Sigmoid colon (tissue), 6 donors: ENCODE measurements at regions not wholly inside any gene's neighbourhood (a gene's known extent, or its start where the extent isn't known, plus 50 kb on each side); places are given as distances from the start of the nearest gene placed in this dataset.

Experiments used
- DNase-seq: peaks from one replicate; pipeline ENCODE4 v3.0.0-alpha.2; 2019
- H3K27ac ChIP-seq, 4 donors: fragments of 200-600 bp; sonication (generic); one replicate each; pipeline ENCODE4 v1.5.1; 2016 to 2019; ENCODE audit warnings: mild to moderate bottlenecking in 1 of 4
- H3K27me3 ChIP-seq, 3 donors: fragments of 200-600 bp; sonication (generic); one replicate each; pipeline ENCODE4 v1.5.1; 2019; ENCODE audit warnings: mild to moderate bottlenecking in 1 of 3
- H3K36me3 ChIP-seq, 4 donors: fragments of 200-600 bp; sonication (generic); one replicate each; pipeline ENCODE4 v1.5.1; 2016 to 2019
- H3K4me1 ChIP-seq, 4 donors: fragments of 200-600 bp; sonication (generic); one replicate each; pipeline ENCODE4 v1.5.1; 2017 to 2019
- H3K4me3 ChIP-seq, 4 donors: fragments of 200-600 bp; sonication (generic); one replicate each; pipeline ENCODE4 v1.5.1; 2017 to 2019; ENCODE audit warnings: mild to moderate bottlenecking in 2 of 4, moderate library complexity in 1 of 4
- H3K9me3 ChIP-seq, 4 donors: fragments of 200-600 bp in 3 of 4; sonication (generic) in 3 of 4; one replicate each; pipeline versions ENCODE4 v1.5.1 to v1.6.1; 2013 to 2019
- CTCF ChIP-seq, 4 experiments: fragments of 450-650 bp in 3 of 4; fragments of 200-600 bp in 1 of 4; IDR thresholded peaks; one replicate each; pipeline ENCODE4 v1.5.1; 2016 to 2019; ENCODE audit warnings: antibody characterized with exemption in 4 of 4, mild to moderate bottlenecking in 3 of 4, moderate library complexity in 2 of 4
- EP300 ChIP-seq, 4 donors: sonication (generic); formaldehyde crosslinking; IDR thresholded peaks; one replicate each; pipeline ENCODE4 v1.6.1; 2017; ENCODE audit warnings: antibody characterized with exemption in 4 of 4
- POLR2A ChIP-seq, 2 donors: fragments of 450-650 bp; IDR thresholded peaks; one replicate each; pipeline ENCODE4 v1.6.1; 2016; ENCODE audit warnings: antibody characterized with exemption in 2 of 2, mild to moderate bottlenecking in 2 of 2, moderate library complexity in 2 of 2
- POLR2AphosphoS5 ChIP-seq, 4 donors: sonication (generic); formaldehyde crosslinking; IDR thresholded peaks; one replicate each; pipeline ENCODE4 v1.6.1; 2017; ENCODE audit warnings: antibody characterized with exemption in 4 of 4
- WGBS, 2 donors: extraction: QIAGEN DNeasy Blood & Tissue Kit; methylation state at CpG; one replicate each; pipeline ENCODE4 v1.1.7; 2013; 5-methylcytosine and 5-hydroxymethylcytosine counted together
- intact Hi-C: fragments of 100-400 bp; cut with DNase I; formaldehyde crosslinking; loops from one replicate; pipeline ENCODE4 v1.15.1; 2023
- donor health status: healthy with polysubstance abuse.
- donor health status: healthy.

- H3K27ac ChIP-seq = no peak overlapping the region
- no peaks in the 10 kb centered on the region for H3K4me1 ChIP-seq
- no peaks in the 10 kb centered on the region for H3K27me3 ChIP-seq
- H3K9me3 ChIP-seq = no peaks in the 10 kb centered on the region
- WGBS, 2 donors = 85 to 91% methylated on average over 8 of the region's 8 CpGs
- no peaks in the 10 kb centered on the region for H3K36me3 ChIP-seq
- intact Hi-C loops = no loop called here
- no peak for TF ChIP-seq POLR2A (IDR thresholded peaks at IDR 0.05)
- TF ChIP-seq EP300 (IDR thresholded peaks at IDR 0.05) = no peak
- no peak for TF ChIP-seq CTCF (IDR thresholded peaks at IDR 0.05)
- no peak for TF ChIP-seq POLR2AphosphoS5 (IDR thresholded peaks at IDR 0.05)
- no peak overlapping the region for H3K4me3 ChIP-seq
- no peak for DNase-seq
These were observed 83.9 kb downstream of the ADAMTS1 start for GRCh38 chr21:26761174-26761915.

- no peaks in the 10 kb centered on the region for H3K36me3 ChIP-seq
- H3K27me3 ChIP-seq = no peaks in the 10 kb centered on the region
- no peak overlapping the region for H3K27ac ChIP-seq
- intact Hi-C loops = no loop called here
- H3K9me3 ChIP-seq = no peaks in the 10 kb centered on the region
- TF ChIP-seq EP300 (IDR thresholded peaks at IDR 0.05) (no peak), CTCF (IDR thresholded peaks at IDR 0.05) (no peak)
- H3K4me3 ChIP-seq = no peak overlapping the region
- no peak for DNase-seq
- 57 to 79% methylated on average over 2 of the region's 2 CpGs for WGBS, 2 donors
- H3K4me1 ChIP-seq = no peaks in the 10 kb centered on the region
These were observed 85.5 kb downstream of the ADAMTS1 start for GRCh38 chr21:26759731-26760130.

- Histone ChIP-seq H3K9me3 (no peaks in the 10 kb centered on the region), H3K36me3 (no peaks in the 10 kb centered on the region), H3K27ac (no peak overlapping the region), H3K27me3 (no peaks in the 10 kb centered on the region), H3K4me3 (no peak overlapping the region), H3K4me1 (no peaks in the 10 kb centered on the region)
- TF ChIP-seq CTCF (IDR thresholded peaks at IDR 0.05) = no peak
- no peak for TF ChIP-seq EP300 (IDR thresholded peaks at IDR 0.05)
- 69 to 72% methylated on average over 3 of the region's 3 CpGs for WGBS, 2 donors
- intact Hi-C loops = no loop called here
- no peak for DNase-seq
These were observed 86.9 kb downstream of the ADAMTS1 start for GRCh38 chr21:26758083-26758880.

GRCh38 chr21:26756491-26757159 lies 88.6 kb downstream of the ADAMTS1 start:
- Histone ChIP-seq H3K27me3 (no peaks in the 10 kb centered on the region), H3K4me3 (no peak overlapping the region), H3K9me3 (no peaks in the 10 kb centered on the region), H3K4me1 (no peaks in the 10 kb centered on the region), H3K27ac (no peak overlapping the region), H3K36me3 (no peaks in the 10 kb centered on the region)
- 79 to 84% methylated on average over 3 of the region's 3 CpGs for WGBS, 2 donors
- no peak for TF ChIP-seq EP300 (IDR thresholded peaks at IDR 0.05)
- no peak for TF ChIP-seq POLR2AphosphoS5 (IDR thresholded peaks at IDR 0.05)
- TF ChIP-seq CTCF (IDR thresholded peaks at IDR 0.05) = no peak
- TF ChIP-seq POLR2A (IDR thresholded peaks at IDR 0.05) = no peak
- intact Hi-C loops = no loop called here
- no peak for DNase-seq
